ENCODE measurements at regions not wholly inside any gene's neighbourhood (a gene's known extent, or its start where the extent isn't known, plus 50 kb on each side); places are given as distances from the start of the nearest gene placed in this dataset.

GRCh38 chr4:159003420-159004253, 99.2 kb upstream of the RAPGEF2 start:
- CTCF ChIA-PET, result no interaction called here

GRCh38 chr4:159006202-159006601, 96.7 kb upstream of the RAPGEF2 start:
- CTCF ChIA-PET, result no interaction called here
- POLR2A ChIA-PET, result no interaction called here

More at GRCh38 chr4:159003420-159004253, 99.2 kb upstream of the RAPGEF2 start:
- POLR2A ChIA-PET, result no interaction called here

GRCh38 chr4:159008671-159009070, 94.2 kb upstream of the RAPGEF2 start:
- ChIA-PET POLR2A (no interaction called here), CTCF (no interaction called here)

- POLR2A ChIA-PET, result no interaction called here
- CTCF ChIA-PET, result no interaction called here
Measured at GRCh38 chr4:159009521-159009920, 93.4 kb upstream of the RAPGEF2 start.

- ChIA-PET POLR2A (no interaction called here), CTCF (no interaction called here)
Measured at GRCh38 chr4:159010100-159010499, 92.8 kb upstream of the RAPGEF2 start.

- CTCF ChIA-PET, result no interaction called here
- POLR2A ChIA-PET, result no interaction called here
Measured at GRCh38 chr4:159010563-159011260, 92.2 kb upstream of the RAPGEF2 start.

GRCh38 chr4:159012381-159012780, 90.5 kb upstream of the RAPGEF2 start:
- POLR2A ChIA-PET, result no interaction called here
- CTCF ChIA-PET, result interaction anchor here (0.7 kb wide), 1 partner anchor 48 kb away, joined by 3 read pairs; no protein-coding TSS in a partner anchor

GRCh38 chr4:159013692-159014091, 89.2 kb upstream of the RAPGEF2 start:
- ChIA-PET CTCF (no interaction called here), POLR2A (no interaction called here)

GRCh38 chr4:159014859-159015258, 88.0 kb upstream of the RAPGEF2 start:
- ChIA-PET POLR2A (no interaction called here), CTCF (no interaction called here)

GRCh38 chr4:159015841-159016240, 87.0 kb upstream of the RAPGEF2 start:
- CTCF ChIA-PET, result no interaction called here
- POLR2A ChIA-PET, result no interaction called here

GRCh38 chr4:159016593-159017024, 86.3 kb upstream of the RAPGEF2 start:
- ChIA-PET CTCF (no interaction called here), POLR2A (no interaction called here)

- ChIA-PET CTCF (interaction anchor here (1.0 kb wide), 1 partner anchor 10 kb away, joined by 4 read pairs; no protein-coding TSS in a partner anchor), POLR2A (no interaction called here)
Measured at GRCh38 chr4:159017323-159018026, 85.4 kb upstream of the RAPGEF2 start.

GRCh38 chr4:159018062-159018629, 84.7 kb upstream of the RAPGEF2 start:
- CTCF ChIA-PET, result interaction anchor here (1.0 kb wide), 1 partner anchor 11 kb away, joined by 4 read pairs; no protein-coding TSS in a partner anchor
- POLR2A ChIA-PET, result no interaction called here

- POLR2A ChIA-PET, result no interaction called here
- CTCF ChIA-PET, result no interaction called here
Measured at GRCh38 chr4:159019356-159019755, 83.5 kb upstream of the RAPGEF2 start.

GRCh38 chr4:159021597-159022385, 81.1 kb upstream of the RAPGEF2 start:
- ChIA-PET POLR2A (no interaction called here), CTCF (no interaction called here)

- ChIA-PET POLR2A (no interaction called here), CTCF (no interaction called here)
Measured at GRCh38 chr4:159023741-159024140, 79.1 kb upstream of the RAPGEF2 start.

GRCh38 chr4:159024266-159024665, 78.6 kb upstream of the RAPGEF2 start:
- ChIA-PET POLR2A (no interaction called here), CTCF (no interaction called here)

GRCh38 chr4:159024828-159025227, 78.1 kb upstream of the RAPGEF2 start:
- POLR2A ChIA-PET, result no interaction called here
- CTCF ChIA-PET, result no interaction called here

GRCh38 chr4:159026329-159026728, 76.5 kb upstream of the RAPGEF2 start:
- CTCF ChIA-PET, result no interaction called here
- POLR2A ChIA-PET, result no interaction called here

GRCh38 chr4:159027535-159027934, 75.3 kb upstream of the RAPGEF2 start:
- ChIA-PET CTCF (no interaction called here), POLR2A (no interaction called here)
